ENCODE measurements at regions not wholly inside any gene's neighbourhood (a gene's known extent, or its start where the extent isn't known, plus 50 kb on each side); places are given as distances from the start of the nearest gene placed in this dataset.

DNA sequence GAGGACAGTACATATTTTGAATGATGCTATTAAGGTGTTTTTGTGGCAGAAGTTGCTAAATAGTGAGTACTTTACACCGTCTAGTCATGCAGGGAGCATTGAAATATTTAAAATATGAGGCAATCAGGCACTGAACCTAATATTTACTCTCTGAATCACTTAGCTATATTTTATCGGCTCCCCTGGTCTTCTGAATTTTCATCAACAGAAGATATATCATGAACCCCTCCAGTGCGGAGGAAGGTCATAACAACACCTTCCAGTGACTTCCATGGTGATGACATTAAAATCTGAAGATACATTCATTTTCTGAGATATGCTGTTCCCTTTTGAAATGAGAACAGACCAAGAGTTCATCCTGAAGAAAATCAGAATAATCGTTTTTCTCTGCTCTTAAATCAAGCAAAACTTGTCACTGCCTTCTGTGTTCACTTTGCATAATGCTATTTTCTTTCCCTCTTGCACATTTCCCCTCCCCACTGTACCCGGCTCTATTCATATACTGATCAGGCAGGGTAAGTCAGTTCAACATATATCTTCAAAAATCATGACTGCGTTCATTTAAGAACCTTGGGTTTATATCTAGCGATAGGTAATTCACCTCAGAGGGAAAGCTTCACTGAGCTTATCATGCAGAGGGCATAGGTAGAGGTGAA is 729.9 kb upstream of the GYPC start:
- TF ChIP-seq ELF4 (IDR thresholded peaks at IDR 0.05) (no peak), SP1 (IDR thresholded peaks at IDR 0.05) (no peak), FOXM1 (IDR thresholded peaks at IDR 0.05; ENCODE audit: borderline replicate concordance) (no peak), L3MBTL2 (conservative IDR thresholded peaks at IDR 0.05) (no peak), HDGF (IDR thresholded peaks at IDR 0.05; ENCODE audit: borderline replicate concordance) (no peak), FOXK2 (IDR thresholded peaks at IDR 0.05) (no peak), NFRKB (IDR thresholded peaks at IDR 0.05) (no peak), BHLHE40 (IDR thresholded peaks at IDR 0.05; ENCODE audit: borderline replicate concordance) (no peak), FOXA1 (IDR thresholded peaks at IDR 0.05) (no peak), SUZ12 (IDR thresholded peaks at IDR 0.05) (no peak), ZNF384 (IDR thresholded peaks at IDR 0.05) (no peak), PKNOX1 (IDR thresholded peaks at IDR 0.05) (no peak), LEF1 (IDR thresholded peaks at IDR 0.05; ENCODE audit: borderline replicate concordance) (no peak), TARDBP (IDR thresholded peaks at IDR 0.05) (no peak), CTBP1 (IDR thresholded peaks at IDR 0.05; ENCODE audit: borderline replicate concordance) (no peak), ARNT (IDR thresholded peaks at IDR 0.05) (no peak)
- ChIA-PET POLR2A (no interaction called here), CTCF (no interaction called here)
- DNase-seq (ENCODE audit: extremely low spot score) = no peak

- CTCF ChIA-PET = no interaction called here
- POLR2A ChIA-PET = no interaction called here
- TF ChIP-seq L3MBTL2 (conservative IDR thresholded peaks at IDR 0.05) (no peak), NFRKB (IDR thresholded peaks at IDR 0.05) (no peak), PKNOX1 (IDR thresholded peaks at IDR 0.05) (no peak), SP1 (IDR thresholded peaks at IDR 0.05) (no peak), ZNF384 (IDR thresholded peaks at IDR 0.05) (no peak), ARNT (IDR thresholded peaks at IDR 0.05) (no peak), ELF4 (IDR thresholded peaks at IDR 0.05) (no peak), CTBP1 (IDR thresholded peaks at IDR 0.05; ENCODE audit: borderline replicate concordance) (no peak), FOXA1 (IDR thresholded peaks at IDR 0.05) (no peak), LEF1 (IDR thresholded peaks at IDR 0.05; ENCODE audit: borderline replicate concordance) (no peak), FOXM1 (IDR thresholded peaks at IDR 0.05; ENCODE audit: borderline replicate concordance) (no peak), SUZ12 (IDR thresholded peaks at IDR 0.05) (no peak), FOXK2 (IDR thresholded peaks at IDR 0.05) (no peak), BHLHE40 (IDR thresholded peaks at IDR 0.05; ENCODE audit: borderline replicate concordance) (no peak), HDGF (IDR thresholded peaks at IDR 0.05; ENCODE audit: borderline replicate concordance) (no peak), TARDBP (IDR thresholded peaks at IDR 0.05) (no peak)
- no peak for DNase-seq (ENCODE audit: extremely low spot score)
These were observed 720.4 kb upstream of the GYPC start for GRCh38 chr2:125935559-125935958.

GRCh38 chr2:125942585-125943424 is 713.2 kb upstream of the GYPC start:
- ChIA-PET CTCF (no interaction called here), POLR2A (no interaction called here)
- no peak for DNase-seq (ENCODE audit: extremely low spot score)
- TF ChIP-seq FOXA1 (IDR thresholded peaks at IDR 0.05) (no peak), CTBP1 (IDR thresholded peaks at IDR 0.05; ENCODE audit: borderline replicate concordance) (no peak), LEF1 (IDR thresholded peaks at IDR 0.05; ENCODE audit: borderline replicate concordance) (no peak), PKNOX1 (IDR thresholded peaks at IDR 0.05) (no peak), FOXM1 (IDR thresholded peaks at IDR 0.05; ENCODE audit: borderline replicate concordance) (no peak), FOXK2 (IDR thresholded peaks at IDR 0.05) (no peak), L3MBTL2 (conservative IDR thresholded peaks at IDR 0.05) (no peak), ELF4 (IDR thresholded peaks at IDR 0.05) (no peak), NFRKB (IDR thresholded peaks at IDR 0.05) (no peak), HDGF (IDR thresholded peaks at IDR 0.05; ENCODE audit: borderline replicate concordance) (no peak), ARNT (IDR thresholded peaks at IDR 0.05) (no peak), BHLHE40 (IDR thresholded peaks at IDR 0.05; ENCODE audit: borderline replicate concordance) (no peak), SUZ12 (IDR thresholded peaks at IDR 0.05) (no peak), ZNF384 (IDR thresholded peaks at IDR 0.05) (no peak), SP1 (IDR thresholded peaks at IDR 0.05) (no peak), TARDBP (IDR thresholded peaks at IDR 0.05) (no peak)

- CTCF ChIA-PET = no interaction called here
- POLR2A ChIA-PET = no interaction called here
- no peak for DNase-seq (ENCODE audit: extremely low spot score)
- TF ChIP-seq CTBP1 (IDR thresholded peaks at IDR 0.05; ENCODE audit: borderline replicate concordance) = no peak
- TF ChIP-seq ZNF384 (IDR thresholded peaks at IDR 0.05) = no peak
- TF ChIP-seq SUZ12 (IDR thresholded peaks at IDR 0.05) = no peak
- TF ChIP-seq ARNT (IDR thresholded peaks at IDR 0.05) = no peak
- no peak for TF ChIP-seq PKNOX1 (IDR thresholded peaks at IDR 0.05)
- TF ChIP-seq TARDBP (IDR thresholded peaks at IDR 0.05) = no peak
- TF ChIP-seq FOXK2 (IDR thresholded peaks at IDR 0.05) = no peak
- TF ChIP-seq HDGF (IDR thresholded peaks at IDR 0.05; ENCODE audit: borderline replicate concordance) = no peak
- no peak for TF ChIP-seq BHLHE40 (IDR thresholded peaks at IDR 0.05; ENCODE audit: borderline replicate concordance)
- TF ChIP-seq SP1 (IDR thresholded peaks at IDR 0.05) = no peak
- TF ChIP-seq ELF4 (IDR thresholded peaks at IDR 0.05) = no peak
- no peak for TF ChIP-seq FOXM1 (IDR thresholded peaks at IDR 0.05; ENCODE audit: borderline replicate concordance)
These were observed 696.9 kb upstream of the GYPC start for GRCh38 chr2:125959047-125959446.

- POLR2A ChIA-PET = no interaction called here
- no peak for DNase-seq (ENCODE audit: extremely low spot score)
- no peak for TF ChIP-seq FOXM1 (IDR thresholded peaks at IDR 0.05; ENCODE audit: borderline replicate concordance)
- TF ChIP-seq L3MBTL2 (conservative IDR thresholded peaks at IDR 0.05) = no peak
- TF ChIP-seq PKNOX1 (IDR thresholded peaks at IDR 0.05) = no peak
- TF ChIP-seq FOXK2 (IDR thresholded peaks at IDR 0.05) = no peak
- CTCF ChIA-PET = no interaction called here
These were observed 694.2 kb upstream of the GYPC start for GRCh38 chr2:125961739-125962138.

Data from HEK293T (cell line).